ENCODE measurements at regions not wholly inside any gene's neighbourhood (a gene's known extent, or its start where the extent isn't known, plus 50 kb on each side); places are given as distances from the start of the nearest gene placed in this dataset.
A peak's percentile ranks its signal among the peaks of the same experiment; 100 is the strongest.

DNA sequence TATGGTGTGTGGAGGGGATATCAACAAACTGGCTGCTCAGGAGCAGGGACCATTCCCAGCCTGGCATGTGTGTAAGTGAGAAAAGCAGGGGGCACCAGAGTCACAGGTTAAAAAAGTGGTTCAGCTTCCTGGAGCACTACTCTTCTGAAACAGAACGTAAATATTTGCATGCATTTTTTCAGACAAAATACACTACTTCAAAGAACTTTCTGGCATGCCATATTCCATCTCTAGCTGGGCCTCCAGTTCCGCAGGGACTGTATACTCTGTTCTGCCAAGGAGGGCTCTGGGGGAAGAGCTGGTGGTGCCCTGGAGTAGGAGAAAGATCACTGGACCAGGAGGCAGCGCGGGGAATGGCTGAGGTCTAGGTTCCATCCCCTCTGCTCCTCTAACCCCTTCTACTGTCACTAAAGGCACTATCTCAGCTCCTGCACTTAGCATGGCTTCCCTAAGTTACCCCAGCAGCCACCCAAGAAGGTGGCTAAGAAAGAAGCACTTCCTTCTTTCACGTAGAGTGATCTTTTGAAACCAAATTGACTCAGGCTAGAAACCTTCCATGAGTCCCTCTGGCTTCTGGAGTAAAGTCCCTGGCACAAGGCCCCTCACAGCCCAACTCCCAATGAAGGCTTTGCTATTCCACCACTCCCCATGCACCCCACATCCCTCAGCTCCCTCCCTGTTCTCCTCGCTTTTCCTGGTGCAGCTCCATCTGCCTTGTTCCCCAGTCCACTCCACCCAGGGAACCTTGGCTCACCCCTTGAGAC, 57.6 kb upstream of the CABLES1 start:
- no peak overlapping the region for H3K27ac Mint-ChIP-seq
- POLR2A ChIA-PET: interaction anchor here (0.6 kb wide), 1 partner anchor 38 kb away, joined by 5 read pairs; no protein-coding TSS in a partner anchor

DNA sequence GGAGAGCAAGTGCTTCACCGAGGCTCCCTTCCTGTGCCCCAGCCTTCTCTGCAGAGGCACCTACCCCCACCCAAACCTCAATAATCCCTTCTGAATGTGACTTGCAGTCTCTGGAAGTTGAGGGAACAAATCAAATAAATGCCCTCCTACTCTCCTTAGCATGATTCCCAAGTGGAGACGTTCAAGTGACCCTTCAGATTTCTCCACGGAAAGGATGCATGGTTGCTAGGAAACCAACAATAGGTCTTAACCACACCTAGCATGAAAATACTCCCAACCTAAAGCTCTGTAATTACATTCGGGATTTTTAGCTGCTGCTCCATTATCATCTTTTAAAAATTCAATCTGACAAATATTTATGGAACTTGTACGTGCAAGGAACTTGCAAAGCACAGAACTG, 50.2 kb upstream of the CABLES1 start:
- DNase-seq: no peak
- no peaks in the 10 kb centered on the region for H3K4me1 ChIP-seq (ENCODE audit: insufficient read depth, low read length)
- H3K36me3 ChIP-seq (ENCODE audit: insufficient read depth, low read length): no peaks in the 10 kb centered on the region
- H3K27me3 ChIP-seq (ENCODE audit: insufficient read depth, low read length, poor library complexity, severe bottlenecking): no peaks in the 10 kb centered on the region
- Mint-ChIP-seq H3K4me1 (no peaks in the 10 kb centered on the region), H3K27me3 (peaks cover 16 to 25% of the 10 kb centered on the region in 2 donors), H3K4me3 (no peak overlapping the region), H3K36me3 (peaks cover 0 to 3% (median 0%) of the 10 kb centered on the region in 3 donors), H3K9me3 (no peaks in the 10 kb centered on the region), H3K27ac (no peak overlapping the region)
- H3K27ac ChIP-seq (ENCODE audit: low read depth, low read length): no peak overlapping the region
- H3K4me3 ChIP-seq (ENCODE audit: low read length): no peak overlapping the region
- H3K9me3 ChIP-seq (ENCODE audit: low read length): no peaks in the 10 kb centered on the region
- ChIA-PET CTCF (no interaction called here), POLR2A (no interaction called here)

More for the DNA sequence above, 57.6 kb upstream of the CABLES1 start:
- Mint-ChIP-seq H3K4me1 (peaks cover 7 to 21% (median 20%) of the 10 kb centered on the region in 3 donors), H3K9me3 (no peaks in the 10 kb centered on the region), H3K27me3 (peaks cover 0 to 5% of the 10 kb centered on the region in 2 donors), H3K4me3 (peak overlapping the region in 1 of 7 donors; percentile 13), H3K36me3 (no peaks in the 10 kb centered on the region)
- Histone ChIP-seq H3K36me3 (ENCODE audit: insufficient read depth, low read length) (no peaks in the 10 kb centered on the region), H3K4me1 (ENCODE audit: insufficient read depth, low read length) (peaks cover 20% of the 10 kb centered on the region), H3K4me3 (ENCODE audit: low read length) (no peak overlapping the region), H3K27ac (ENCODE audit: low read depth, low read length) (no peak overlapping the region), H3K27me3 (ENCODE audit: insufficient read depth, low read length, poor library complexity, severe bottlenecking) (no peaks in the 10 kb centered on the region), H3K9me3 (ENCODE audit: low read length) (no peaks in the 10 kb centered on the region)
- CTCF ChIA-PET: interaction anchor here (0.9 kb wide), 1 partner anchor 386 kb away, joined by 3 read pairs; no protein-coding TSS in a partner anchor
- no peak for DNase-seq

All from CD8-positive, alpha-beta memory T cell (primary cell).